GM13976 (cell line): ENCODE measurements at regions not wholly inside any gene's neighbourhood (a gene's known extent, or its start where the extent isn't known, plus 50 kb on each side); places are given as distances from the start of the nearest gene placed in this dataset.

ENCODE experiments used
- DNase-seq: peaks from one replicate; pipeline ENCODE4 v3.0.0; 2012; ENCODE audit warnings: low spot score
- CTCF ChIP-seq: IDR thresholded peaks from 2 replicates; pipeline ENCODE4 v1.5.1; 2012; ENCODE audit warnings: borderline replicate concordance, mild to moderate bottlenecking; ENCODE audit not compliant: insufficient read depth; ENCODE audit errors: extremely low read depth, missing control alignments, control extremely low read depth
- in situ Hi-C: fragments of 300-500 bp; cut with MboI; formaldehyde crosslinking; loops from one replicate; pipeline ENCODE4 v1.12.0; 2022; ENCODE audit warnings: low sequenced_read_pairs, mixed read lengths, inconsistent platforms; ENCODE audit not compliant: unreplicated experiment

DNA sequence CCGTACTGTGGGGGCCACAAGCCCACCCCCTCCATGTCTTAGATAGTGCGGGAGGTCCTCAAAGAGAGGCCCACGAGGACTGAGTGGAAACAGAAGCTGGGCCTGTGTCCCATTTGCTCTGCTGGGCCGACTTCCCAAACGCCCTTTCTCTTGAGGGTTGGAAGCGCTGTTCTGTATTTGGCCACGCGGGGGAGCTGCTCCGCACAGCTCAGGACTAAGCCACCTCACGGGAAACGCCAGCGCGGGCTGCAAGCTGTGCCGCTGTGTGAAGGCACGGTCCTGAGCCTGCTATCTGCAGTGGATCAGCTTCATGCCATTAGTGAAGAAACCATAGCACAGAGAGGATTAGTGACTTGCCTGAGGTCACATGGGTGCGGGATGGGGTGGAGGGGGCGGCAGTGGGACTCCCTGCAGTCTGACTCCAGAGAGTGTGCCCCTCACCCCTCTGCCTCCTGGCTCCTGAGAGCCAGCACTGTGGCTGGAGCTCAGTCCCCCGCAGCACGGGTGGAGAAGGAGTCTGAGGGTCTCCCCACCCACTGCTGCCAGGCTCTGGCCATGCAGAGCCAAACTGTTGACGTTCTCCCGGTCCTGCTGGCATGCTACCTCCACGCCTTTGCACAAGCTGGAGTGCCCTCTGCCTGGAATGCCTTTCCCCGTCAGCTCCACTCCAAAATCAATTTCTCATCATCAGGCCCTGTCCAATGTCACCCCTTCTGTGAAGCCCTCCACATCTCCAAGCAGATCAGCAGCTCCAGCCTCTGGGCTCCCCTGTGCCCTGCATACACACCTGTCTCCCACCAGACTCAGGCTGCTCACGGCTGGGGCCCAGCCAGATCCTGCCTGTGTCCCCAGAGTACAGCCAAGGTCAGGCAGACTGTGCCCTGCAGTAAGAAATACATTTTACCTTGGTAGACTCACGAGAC lies 51.5 kb upstream of the LRRC32 start:
- in situ Hi-C loops, result loop anchor here (10.0 kb wide), 1 partner anchor 83 kb away; no protein-coding TSS in a partner anchor
- peak; percentile 82 for DNase-seq
- peak; percentile 93 for TF ChIP-seq CTCF

- in situ Hi-C loops, result loop anchor here (10.0 kb wide), 1 partner anchor 82 kb away; no protein-coding TSS in a partner anchor
- DNase-seq, result no peak
- TF ChIP-seq CTCF, result no peak
These were observed 52.6 kb upstream of the LRRC32 start for GRCh38 chr11:76723142-76723541.

DNA sequence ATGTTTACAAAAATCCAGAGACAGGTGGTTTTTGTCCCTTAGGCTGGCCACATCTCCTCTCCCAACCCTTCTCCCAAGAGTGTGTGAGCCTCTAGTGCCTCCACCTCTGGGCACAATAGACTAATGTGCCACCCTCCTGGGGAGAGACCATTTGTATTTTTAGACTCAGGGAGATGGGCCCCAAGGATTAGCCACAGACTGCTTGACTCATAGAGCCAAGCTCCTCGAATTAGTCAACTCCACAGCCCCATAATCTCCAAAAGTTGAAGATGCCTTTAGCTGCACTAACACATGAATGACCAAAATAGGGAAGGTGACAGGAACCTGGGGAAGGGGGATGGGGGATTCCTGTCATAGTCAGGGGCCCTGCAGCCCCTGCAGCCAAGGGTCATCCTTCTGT lies 53.0 kb upstream of the LRRC32 start:
- TF ChIP-seq CTCF, result no peak
- in situ Hi-C loops, result loop anchor here (10.0 kb wide), 1 partner anchor 81 kb away; no protein-coding TSS in a partner anchor
- DNase-seq, result no peak

DNA sequence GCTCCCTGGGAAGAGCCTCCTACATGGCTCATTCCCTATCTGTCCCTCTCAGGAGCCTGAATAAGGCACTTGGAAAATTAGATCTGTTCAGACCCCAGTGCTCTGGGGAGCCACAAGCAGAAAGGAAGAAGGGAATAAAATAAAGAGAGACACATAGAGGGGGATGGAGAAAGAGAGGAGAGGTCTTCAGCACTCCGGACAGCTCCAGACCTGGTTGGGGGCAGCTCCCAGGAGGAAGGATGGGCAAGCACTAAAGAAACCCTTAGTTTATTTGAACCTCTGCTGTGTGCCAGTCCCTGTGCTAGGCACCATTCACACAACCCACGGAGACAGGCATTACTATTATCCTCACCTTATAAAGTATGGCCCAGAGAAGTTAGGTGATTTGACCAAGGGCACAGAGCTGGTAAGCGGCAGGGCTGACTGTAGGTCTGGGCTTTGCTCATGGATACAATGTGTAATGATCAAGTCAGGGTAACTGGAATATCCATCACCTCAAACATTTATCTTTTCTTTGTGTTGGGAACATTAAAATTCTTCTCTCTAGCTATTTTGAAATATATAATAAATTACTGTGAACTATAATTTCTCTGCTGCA lies 53.7 kb upstream of the LRRC32 start:
- TF ChIP-seq CTCF, result no peak
- no peak for DNase-seq
- in situ Hi-C loops, result loop anchor here (10.0 kb wide), 1 partner anchor 81 kb away; no protein-coding TSS in a partner anchor

DNA sequence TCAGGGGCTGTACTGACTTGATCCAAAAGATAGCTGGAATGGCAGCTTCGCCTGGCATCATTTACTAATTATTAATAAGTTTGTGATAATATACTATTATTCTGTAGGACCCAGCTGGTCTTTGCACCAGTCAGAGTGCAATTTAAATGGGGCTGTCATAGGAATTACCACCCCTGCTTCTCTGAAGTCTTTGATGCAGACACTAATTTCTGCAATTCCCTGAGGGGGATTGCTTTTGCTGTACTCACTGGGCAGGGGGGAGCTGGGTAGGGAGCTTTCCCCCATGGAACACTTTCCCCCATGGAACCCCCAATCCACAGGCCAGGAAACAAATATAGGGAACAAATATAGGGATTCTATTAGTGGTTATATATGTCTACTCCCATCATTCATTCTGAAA lies 54.9 kb upstream of the TSKU start:
- DNase-seq, result no peak
- no peak for TF ChIP-seq CTCF
- in situ Hi-C loops, result loop anchor here (10.0 kb wide), 1 partner anchor 77 kb away; no protein-coding TSS in a partner anchor

DNA sequence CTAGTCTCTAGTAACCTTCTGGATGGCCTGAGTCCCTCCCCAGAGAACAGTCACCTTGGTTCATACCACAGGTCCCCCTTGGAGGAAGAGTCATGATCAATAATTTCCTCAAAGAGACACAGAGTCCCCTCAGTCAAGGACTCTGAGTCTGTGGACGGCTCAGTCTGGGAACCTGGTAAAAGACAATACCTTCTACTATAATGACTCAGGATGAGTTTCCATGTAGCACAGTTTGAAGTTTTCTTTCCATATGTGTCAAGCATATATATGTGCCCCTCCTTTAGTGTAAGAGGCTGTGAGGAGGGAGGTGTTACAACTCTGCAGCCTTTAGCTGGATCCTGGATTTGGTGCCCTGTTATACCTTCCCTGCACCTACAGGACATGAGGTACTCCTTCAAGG lies 54.4 kb upstream of the TSKU start:
- no peak for TF ChIP-seq CTCF
- no peak for DNase-seq
- in situ Hi-C loops, result loop anchor here (10.0 kb wide), 1 partner anchor 76 kb away; no protein-coding TSS in a partner anchor
